CD4-positive, CD25-positive, alpha-beta regulatory T cell (primary cell): ENCODE measurements at regions not wholly inside any gene's neighbourhood (a gene's known extent, or its start where the extent isn't known, plus 50 kb on each side); places are given as distances from the start of the nearest gene placed in this dataset.

Experiments
- ATAC-seq, 2 donors: fragments of 150-1000 bp; cut with Tn5 transposase; one replicate each; pipeline ENCODE4 v1.10.0; 2021; ENCODE audit warnings: low read depth in 2 of 2, moderate number of reproducible peaks in 2 of 2, moderate library complexity in 1 of 2
- DNase-seq, 3 donors: peaks; one replicate each; pipeline versions ENCODE4 v3.0.0 to v3.0.0-alpha.2; 2012 to 2022; ENCODE audit warnings: mixed read lengths in 1 of 3
- H3K27ac ChIP-seq: one replicate; pipeline ENCODE4 v1.7.0; 2013; ENCODE audit warnings: mild to moderate bottlenecking, low read length; ENCODE audit not compliant: insufficient read depth, poor library complexity, severe bottlenecking
- H3K27me3 ChIP-seq: one replicate; pipeline ENCODE4 v1.7.0; 2013; ENCODE audit warnings: low read length; ENCODE audit not compliant: control insufficient read depth, insufficient read depth
- H3K36me3 ChIP-seq: one replicate; pipeline ENCODE4 v1.7.0; 2013; ENCODE audit warnings: mild to moderate bottlenecking, low read length, moderate library complexity; ENCODE audit not compliant: control insufficient read depth, insufficient read depth
- H3K4me1 ChIP-seq: 2 replicates; pipeline ENCODE4 v1.7.0; 2013; ENCODE audit warnings: mild to moderate bottlenecking, low read length; ENCODE audit not compliant: insufficient read depth, control insufficient read depth, poor library complexity, severe bottlenecking
- H3K4me3 ChIP-seq: one replicate; pipeline ENCODE4 v1.7.0; 2013; ENCODE audit warnings: low read depth, mild to moderate bottlenecking, low read length, moderate library complexity
- H3K9me3 ChIP-seq, 2 experiments: 1 replicate in 1 of 2; 2 replicates in 1 of 2; pipeline ENCODE4 v1.7.0; 2013; ENCODE audit warnings: low read length in 2 of 2, mild to moderate bottlenecking in 1 of 2, moderate library complexity in 1 of 2; ENCODE audit not compliant: control insufficient read depth in 2 of 2
- H3K27ac Mint-ChIP-seq, 3 donors: one replicate each; pipeline ENCODE4 v1.8.0; 2020 to 2022; ENCODE audit warnings: mild to moderate bottlenecking in 3 of 3, mixed read lengths in 3 of 3, moderate library complexity in 2 of 3
- H3K27me3 Mint-ChIP-seq: one replicate; pipeline ENCODE4 v1.8.0; 2022; ENCODE audit warnings: mild to moderate bottlenecking, mixed read lengths
- H3K36me3 Mint-ChIP-seq: one replicate; pipeline ENCODE4 v1.8.0; 2020; ENCODE audit warnings: mixed read lengths
- H3K4me1 Mint-ChIP-seq, 4 donors: one replicate each; pipeline ENCODE4 v1.8.0; 2020 to 2022; ENCODE audit warnings: mixed read lengths in 4 of 4, mild to moderate bottlenecking in 1 of 4
- H3K4me3 Mint-ChIP-seq, 4 donors: one replicate each; pipeline ENCODE4 v1.8.0; 2020 to 2022; ENCODE audit warnings: mild to moderate bottlenecking in 4 of 4, mixed read lengths in 4 of 4, moderate library complexity in 3 of 4
- H3K9me3 Mint-ChIP-seq, 7 donors: one replicate each; pipeline ENCODE4 v1.8.0; 2020 to 2022; ENCODE audit warnings: mixed read lengths in 7 of 7, mild to moderate bottlenecking in 3 of 7, moderate library complexity in 2 of 7

GRCh38 chrX:66912417-66912816 lies 273.5 kb upstream of the EDA2R start:
- Mint-ChIP-seq H3K36me3 (no peaks in the 10 kb centered on the region), H3K27ac (no peak overlapping the region), H3K27me3 (no peaks in the 10 kb centered on the region), H3K9me3 (peaks cover 0 to 6% (median 0%) of the 10 kb centered on the region in 7 donors), H3K4me1 (no peaks in the 10 kb centered on the region), H3K4me3 (no peak overlapping the region)
- DNase-seq (no peak), ATAC-seq (no peak)
- no peak overlapping the region for H3K27ac ChIP-seq
- H3K4me1 ChIP-seq = no peaks in the 10 kb centered on the region
- no peaks in the 10 kb centered on the region for H3K36me3 ChIP-seq
- no peak overlapping the region for H3K4me3 ChIP-seq
- no peaks in the 10 kb centered on the region for H3K27me3 ChIP-seq
- no peaks in the 10 kb centered on the region for H3K9me3 ChIP-seq

- Histone ChIP-seq H3K4me1 (no peaks in the 10 kb centered on the region), H3K27ac (no peak overlapping the region), H3K36me3 (no peaks in the 10 kb centered on the region), H3K27me3 (no peaks in the 10 kb centered on the region), H3K4me3 (no peak overlapping the region), H3K9me3 (no peaks in the 10 kb centered on the region)
- Mint-ChIP-seq H3K9me3 (peaks cover 0 to 3% (median 0%) of the 10 kb centered on the region in 7 donors), H3K27ac (no peak overlapping the region), H3K4me3 (no peak overlapping the region), H3K36me3 (no peaks in the 10 kb centered on the region), H3K4me1 (no peaks in the 10 kb centered on the region), H3K27me3 (no peaks in the 10 kb centered on the region)
- DNase-seq = no peak
- ATAC-seq = no peak
Observed at GRCh38 chrX:66902081-66902480, 263.2 kb upstream of the EDA2R start.

- DNase-seq = no peak
- H3K27ac ChIP-seq = no peak overlapping the region
- no peak overlapping the region for H3K4me3 ChIP-seq
- no peak for ATAC-seq
- Mint-ChIP-seq H3K27me3 (no peaks in the 10 kb centered on the region), H3K4me3 (no peak overlapping the region), H3K27ac (no peak overlapping the region), H3K4me1 (no peaks in the 10 kb centered on the region), H3K36me3 (no peaks in the 10 kb centered on the region), H3K9me3 (peaks cover 0 to 3% (median 0%) of the 10 kb centered on the region in 7 donors)
- H3K27me3 ChIP-seq = no peaks in the 10 kb centered on the region
- no peaks in the 10 kb centered on the region for H3K36me3 ChIP-seq
- no peaks in the 10 kb centered on the region for H3K9me3 ChIP-seq
- no peaks in the 10 kb centered on the region for H3K4me1 ChIP-seq
Observed at GRCh38 chrX:66900886-66901285, 262.0 kb upstream of the EDA2R start.

GRCh38 chrX:66892004-66892403 lies 253.1 kb upstream of the EDA2R start:
- ATAC-seq (no peak), DNase-seq (no peak)
- Mint-ChIP-seq H3K4me1 (no peaks in the 10 kb centered on the region), H3K9me3 (peaks cover 0 to 1% (median 0%) of the 10 kb centered on the region in 7 donors), H3K36me3 (no peaks in the 10 kb centered on the region), H3K27ac (no peak overlapping the region), H3K27me3 (no peaks in the 10 kb centered on the region), H3K4me3 (no peak overlapping the region)
- Histone ChIP-seq H3K36me3 (no peaks in the 10 kb centered on the region), H3K4me3 (no peak overlapping the region), H3K27ac (no peak overlapping the region), H3K27me3 (no peaks in the 10 kb centered on the region), H3K9me3 (no peaks in the 10 kb centered on the region), H3K4me1 (no peaks in the 10 kb centered on the region)

GRCh38 chrX:66889418-66889817 lies 250.5 kb upstream of the EDA2R start:
- H3K27ac Mint-ChIP-seq = no peak overlapping the region
- ATAC-seq = no peak
- H3K27me3 Mint-ChIP-seq = no peaks in the 10 kb centered on the region

GRCh38 chrX:66882101-66882500 lies 243.2 kb upstream of the EDA2R start:
- Histone ChIP-seq H3K4me3 (no peak overlapping the region), H3K27ac (no peak overlapping the region), H3K9me3 (no peaks in the 10 kb centered on the region), H3K4me1 (no peaks in the 10 kb centered on the region), H3K36me3 (no peaks in the 10 kb centered on the region), H3K27me3 (no peaks in the 10 kb centered on the region)
- ATAC-seq (no peak), DNase-seq (no peak)
- H3K4me3 Mint-ChIP-seq = no peak overlapping the region
- H3K27me3 Mint-ChIP-seq = no peaks in the 10 kb centered on the region
- H3K4me1 Mint-ChIP-seq = no peaks in the 10 kb centered on the region
- H3K9me3 Mint-ChIP-seq = peaks cover 0 to 3% (median 0%) of the 10 kb centered on the region in 7 donors
- no peaks in the 10 kb centered on the region for H3K36me3 Mint-ChIP-seq
- peak overlapping the region in 1 of 3 donors; percentile 83 for H3K27ac Mint-ChIP-seq

More at GRCh38 chrX:66889418-66889817, 250.5 kb upstream of the EDA2R start:
- Mint-ChIP-seq H3K36me3 (no peaks in the 10 kb centered on the region), H3K4me1 (no peaks in the 10 kb centered on the region), H3K4me3 (no peak overlapping the region), H3K9me3 (peaks cover 0 to 1% (median 0%) of the 10 kb centered on the region in 7 donors)
- Histone ChIP-seq H3K27ac (no peak overlapping the region), H3K4me1 (no peaks in the 10 kb centered on the region), H3K27me3 (no peaks in the 10 kb centered on the region), H3K4me3 (no peak overlapping the region), H3K9me3 (no peaks in the 10 kb centered on the region), H3K36me3 (no peaks in the 10 kb centered on the region)
- no peak for DNase-seq

- no peaks in the 10 kb centered on the region for H3K9me3 ChIP-seq
- no peaks in the 10 kb centered on the region for H3K4me1 ChIP-seq
- no peaks in the 10 kb centered on the region for H3K27me3 ChIP-seq
- no peaks in the 10 kb centered on the region for H3K27me3 Mint-ChIP-seq
- DNase-seq (no peak), ATAC-seq (no peak)
- no peak overlapping the region for H3K27ac ChIP-seq
- H3K36me3 ChIP-seq = no peaks in the 10 kb centered on the region
- no peak overlapping the region for H3K27ac Mint-ChIP-seq
- no peaks in the 10 kb centered on the region for H3K36me3 Mint-ChIP-seq
- peaks cover 0 to 3% (median 0%) of the 10 kb centered on the region in 7 donors for H3K9me3 Mint-ChIP-seq
- no peaks in the 10 kb centered on the region for H3K4me1 Mint-ChIP-seq
- H3K4me3 Mint-ChIP-seq = no peak overlapping the region
- no peak overlapping the region for H3K4me3 ChIP-seq
Observed at GRCh38 chrX:66876776-66877175, 237.9 kb upstream of the EDA2R start.

GRCh38 chrX:66872771-66873170 lies 233.9 kb upstream of the EDA2R start:
- Mint-ChIP-seq H3K27me3 (no peaks in the 10 kb centered on the region), H3K4me1 (no peaks in the 10 kb centered on the region), H3K36me3 (no peaks in the 10 kb centered on the region), H3K9me3 (no peaks in the 10 kb centered on the region), H3K4me3 (peak overlapping the region in 1 of 4 donors; percentile 38), H3K27ac (no peak overlapping the region)
- no peaks in the 10 kb centered on the region for H3K36me3 ChIP-seq
- no peaks in the 10 kb centered on the region for H3K9me3 ChIP-seq
- no peak overlapping the region for H3K4me3 ChIP-seq
- H3K27ac ChIP-seq = no peak overlapping the region
- no peaks in the 10 kb centered on the region for H3K27me3 ChIP-seq
- DNase-seq (no peak), ATAC-seq (no peak)
- no peaks in the 10 kb centered on the region for H3K4me1 ChIP-seq
